IPS DF 19.7 (cell line): ENCODE measurements at regions not wholly inside any gene's neighbourhood (a gene's known extent, or its start where the extent isn't known, plus 50 kb on each side); places are given as distances from the start of the nearest gene placed in this dataset.
"Not testable (repeated sequence)": the region's sequence is repeated elsewhere in the genome, so short reads cannot be mapped to it uniquely, and the experiment has no call there.

Experiments used
- DNase-seq: peaks from one replicate; pipeline ENCODE4 v3.0.0-alpha.2; 2013; ENCODE audit warnings: low read depth, low spot score

DNA sequence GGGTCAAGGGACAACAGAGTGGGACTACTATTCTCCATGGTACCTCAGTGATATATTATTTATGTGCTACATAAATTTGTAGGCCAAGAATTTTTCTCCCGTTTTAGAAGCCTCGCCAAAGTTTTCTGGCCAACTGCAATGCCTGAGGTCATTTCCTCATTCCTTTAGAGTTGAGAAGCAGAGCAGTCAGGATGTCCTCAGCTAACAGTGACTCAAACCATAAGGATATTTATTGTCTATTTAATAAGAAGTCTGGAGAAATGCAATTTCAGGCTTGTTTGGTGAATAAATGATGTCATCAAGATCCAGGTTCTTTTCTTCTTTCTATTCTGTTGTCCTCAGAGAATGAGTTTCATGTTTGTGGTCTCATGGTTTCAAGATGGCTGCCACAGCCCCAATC lies 91.0 kb downstream of the ADCYAP1 start:
- no peak for DNase-seq

DNA sequence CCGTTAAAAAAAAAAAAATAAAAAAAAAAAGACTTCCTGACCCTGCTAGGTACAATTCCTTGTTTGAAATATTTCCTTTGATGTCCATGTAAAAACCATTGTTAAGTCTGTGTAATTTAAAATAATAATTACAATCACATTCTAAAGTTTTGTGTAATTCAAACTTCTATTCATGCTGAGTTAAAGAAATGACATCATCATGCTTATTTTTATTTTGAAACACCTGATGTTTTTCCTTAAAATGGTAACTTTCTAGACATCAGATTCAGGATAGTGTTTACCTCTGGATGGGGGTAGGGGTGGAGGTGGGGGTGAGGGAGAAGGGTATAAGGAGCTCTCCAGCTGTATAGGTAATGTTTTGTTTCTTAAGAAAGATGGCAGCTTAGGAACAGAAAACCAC lies 92.8 kb downstream of the ADCYAP1 start:
- no peak for DNase-seq

DNA sequence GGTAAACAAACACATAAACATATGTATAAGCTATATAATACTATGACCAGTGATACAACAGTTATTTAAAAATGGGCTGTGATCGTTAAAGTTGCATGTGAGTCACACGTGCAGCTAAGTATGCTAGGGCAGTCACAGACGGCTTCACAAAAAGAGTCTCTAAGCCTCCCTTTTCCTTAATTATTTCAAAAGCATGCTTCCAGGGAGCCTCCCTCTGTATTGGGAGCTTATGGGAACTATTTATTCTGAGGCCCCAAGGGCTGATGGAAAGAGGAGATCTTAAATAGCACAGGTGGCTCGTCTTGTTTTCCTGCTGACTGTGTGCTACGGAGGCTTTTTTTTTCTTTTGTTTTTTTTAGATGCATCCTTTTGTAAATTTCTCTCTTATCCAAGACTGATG lies 94.3 kb downstream of the ADCYAP1 start:
- DNase-seq: no peak

DNA sequence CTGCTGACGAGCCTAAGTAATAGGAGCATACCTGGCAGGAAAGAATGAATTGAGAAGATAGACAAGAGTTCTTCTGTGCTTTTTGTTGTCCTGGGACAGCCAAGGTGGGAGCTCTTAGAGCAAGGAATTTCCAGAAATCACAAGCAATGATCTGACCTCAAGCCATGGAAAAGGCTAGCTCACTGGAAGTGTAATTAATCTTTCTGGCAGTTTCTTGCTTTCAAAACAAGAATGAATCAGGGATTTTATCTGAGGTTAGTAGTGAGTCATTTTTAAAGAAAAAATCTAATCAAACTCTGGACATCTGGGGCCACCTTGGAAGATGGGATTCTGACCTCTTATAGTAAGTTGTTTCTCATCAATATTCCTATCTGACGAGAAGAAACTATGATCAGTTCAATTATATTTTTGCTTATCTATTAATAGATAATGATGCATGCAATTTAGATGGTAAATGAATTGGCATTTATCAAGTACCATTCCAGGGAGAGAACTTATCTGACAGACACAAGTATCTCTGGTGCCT lies 98.0 kb downstream of the ADCYAP1 start:
- no peak for DNase-seq

DNA sequence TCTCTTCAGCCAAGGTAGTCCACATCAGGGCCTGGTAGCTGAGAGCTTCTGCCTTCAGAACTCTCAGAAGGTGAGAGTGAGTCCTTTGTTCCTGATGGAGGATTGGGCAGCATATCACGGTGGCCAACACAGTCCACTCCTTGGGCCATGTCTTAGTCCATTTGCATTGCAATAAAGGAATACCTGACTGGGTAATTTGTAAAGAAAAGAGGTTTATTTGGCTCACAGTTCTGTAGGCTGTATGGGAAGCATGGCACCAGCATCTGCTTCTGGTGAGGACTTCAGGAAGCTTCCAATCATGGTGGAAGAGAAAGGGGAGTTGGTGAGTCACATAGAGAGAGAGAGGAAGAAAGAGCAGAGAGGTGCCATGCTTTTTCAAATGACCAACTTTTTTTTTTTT lies 98.8 kb downstream of the ADCYAP1 start:
- DNase-seq: no peak

DNA sequence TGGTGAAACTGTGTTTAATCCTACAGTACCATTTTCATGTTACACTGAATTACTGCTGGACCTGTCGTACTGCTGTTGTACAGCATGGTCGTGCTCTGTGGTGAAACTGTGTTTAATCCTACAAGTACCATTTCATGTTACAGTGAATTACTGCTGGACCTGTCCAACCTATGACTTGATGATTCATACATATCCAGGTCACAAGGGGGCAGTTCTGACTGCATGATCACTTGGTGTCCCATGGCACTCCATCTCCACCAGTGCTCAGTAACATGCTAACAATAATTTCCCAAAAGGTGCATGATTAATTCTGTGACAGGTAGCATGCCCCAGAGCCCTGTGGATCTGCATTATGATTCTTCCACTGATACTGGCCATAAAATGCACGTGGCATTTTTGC lies 101.6 kb downstream of the ADCYAP1 start:
- DNase-seq: no peak

DNA sequence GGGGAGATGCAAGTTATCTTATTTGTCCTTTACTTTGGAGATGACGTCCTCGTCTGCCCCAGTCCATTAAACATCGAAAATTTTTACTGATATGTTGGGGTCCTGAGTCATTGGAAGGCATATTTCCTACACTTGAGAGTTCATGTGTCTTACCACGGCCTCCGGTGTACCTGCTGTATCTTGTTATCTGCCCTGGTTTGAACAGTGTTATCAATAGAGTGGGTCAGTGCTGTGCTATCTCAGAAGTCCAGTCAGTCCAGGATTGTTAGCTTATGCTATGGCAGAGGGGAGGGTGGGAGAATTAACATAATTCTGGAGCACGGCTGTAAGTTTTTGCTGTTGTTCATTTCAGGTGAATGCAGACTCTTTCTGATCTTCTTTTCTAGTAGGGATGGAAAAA lies 102.3 kb downstream of the ADCYAP1 start:
- no peak for DNase-seq

DNA sequence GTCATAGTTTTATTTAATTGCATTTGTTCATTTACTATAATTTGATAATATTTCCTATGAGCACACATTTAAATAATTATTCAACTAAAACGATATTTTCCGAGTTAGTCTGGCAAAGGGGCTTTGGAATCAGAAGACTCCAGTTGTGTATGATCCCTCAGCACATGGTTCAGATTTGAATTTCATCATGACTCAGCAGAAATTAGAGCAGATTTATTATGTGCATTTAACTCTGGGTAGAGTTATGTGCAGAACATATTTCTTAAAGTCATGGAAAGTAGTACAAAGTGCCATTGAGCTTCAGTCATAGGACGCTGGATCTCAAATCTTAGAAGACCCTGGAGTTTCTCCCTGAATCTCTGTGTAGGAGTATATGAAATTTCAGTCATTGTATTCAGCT lies 106.7 kb downstream of the ADCYAP1 start:
- DNase-seq: no peak

DNA sequence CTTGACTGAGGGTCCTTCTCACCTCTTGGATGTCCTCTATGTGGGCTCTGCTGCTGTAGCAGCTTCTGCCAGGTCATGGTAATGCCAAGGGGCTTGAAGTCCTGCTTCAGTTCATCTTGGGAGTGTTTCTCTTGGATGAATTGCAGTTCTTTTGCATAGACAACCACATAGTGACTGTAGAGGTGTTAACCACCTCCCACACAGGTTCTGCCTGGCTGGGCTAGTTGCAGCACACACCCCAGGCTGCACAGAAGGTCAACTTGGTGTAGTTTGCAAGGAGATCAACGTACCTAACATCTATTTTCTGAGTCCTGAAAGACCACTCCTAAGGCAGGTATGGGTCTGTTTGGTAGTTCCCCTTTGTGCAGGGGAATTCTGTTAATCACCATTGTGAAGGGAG lies 108.1 kb downstream of the ADCYAP1 start:
- no peak for DNase-seq

DNA sequence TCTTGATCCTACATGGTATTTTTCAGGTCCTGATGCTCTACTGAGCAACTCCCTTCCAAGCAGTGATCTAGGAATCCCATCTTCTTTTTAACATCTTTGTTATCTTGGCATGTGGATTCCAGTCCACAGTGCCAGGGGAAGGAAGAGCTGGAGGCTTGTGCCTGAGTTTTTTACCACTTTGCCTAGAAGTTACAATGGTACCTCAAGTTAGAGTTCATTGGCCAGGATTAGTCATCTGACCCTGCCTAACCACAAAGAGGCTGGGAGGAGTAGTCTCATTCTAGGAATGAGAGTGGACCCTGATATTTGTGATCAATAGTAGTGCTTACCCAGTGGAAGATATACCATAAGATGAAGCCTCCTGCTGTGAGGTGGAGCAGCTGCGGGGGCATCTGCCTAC lies 109.3 kb downstream of the ADCYAP1 start:
- DNase-seq: no peak

DNA sequence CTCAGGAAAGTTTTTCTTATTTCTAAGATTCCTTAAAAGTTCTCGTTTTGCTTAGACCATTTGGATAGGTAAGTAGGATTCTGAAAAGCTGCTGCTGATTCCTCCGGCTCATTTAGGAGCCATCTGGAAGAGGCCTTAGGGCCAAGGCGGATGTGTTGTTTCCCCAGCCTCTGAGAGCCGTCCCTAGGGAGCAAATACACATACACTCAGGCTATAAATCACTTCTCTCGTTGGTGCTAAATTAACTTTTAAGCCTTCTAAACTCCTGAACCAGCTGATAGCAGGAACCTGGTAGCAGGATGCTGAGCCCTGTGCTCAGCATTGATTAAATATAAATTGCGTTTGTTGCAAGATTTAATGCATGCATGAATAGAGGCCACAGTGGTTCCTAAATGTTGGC lies 109.8 kb downstream of the ADCYAP1 start:
- DNase-seq: no peak

DNA sequence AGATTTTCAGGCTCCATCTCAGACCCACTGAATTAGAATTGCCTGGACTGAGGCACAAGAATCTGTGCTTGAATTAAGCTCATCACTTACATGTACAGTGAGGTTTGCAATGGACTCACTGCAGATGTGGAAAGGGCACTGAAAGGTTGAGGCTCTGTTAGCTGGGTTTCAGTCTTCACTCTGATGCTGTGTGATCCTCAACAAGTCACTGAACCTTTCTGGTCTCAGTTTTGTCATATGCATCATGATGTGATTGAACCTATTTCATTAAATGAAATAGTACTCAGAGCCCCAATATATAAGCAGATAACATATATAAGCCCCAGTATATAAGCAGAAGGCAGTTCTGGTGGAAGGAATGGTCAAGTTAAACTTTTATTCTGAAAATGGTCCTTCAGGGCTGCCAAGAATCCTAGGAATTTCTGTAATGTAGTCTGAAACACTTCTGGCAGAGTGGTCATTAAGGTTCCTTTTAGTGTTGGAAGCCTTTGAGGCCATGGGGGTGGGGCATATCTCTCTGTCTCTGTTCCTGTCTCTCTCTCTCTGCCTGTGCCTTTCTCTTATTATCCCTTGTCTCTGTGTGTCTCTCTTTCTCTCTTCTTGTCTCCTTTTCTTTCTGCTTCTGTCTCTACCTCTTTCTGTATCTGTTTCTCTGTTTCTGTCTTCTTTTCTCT lies 110.4 kb downstream of the ADCYAP1 start:
- peak; percentile 59 for DNase-seq

DNA sequence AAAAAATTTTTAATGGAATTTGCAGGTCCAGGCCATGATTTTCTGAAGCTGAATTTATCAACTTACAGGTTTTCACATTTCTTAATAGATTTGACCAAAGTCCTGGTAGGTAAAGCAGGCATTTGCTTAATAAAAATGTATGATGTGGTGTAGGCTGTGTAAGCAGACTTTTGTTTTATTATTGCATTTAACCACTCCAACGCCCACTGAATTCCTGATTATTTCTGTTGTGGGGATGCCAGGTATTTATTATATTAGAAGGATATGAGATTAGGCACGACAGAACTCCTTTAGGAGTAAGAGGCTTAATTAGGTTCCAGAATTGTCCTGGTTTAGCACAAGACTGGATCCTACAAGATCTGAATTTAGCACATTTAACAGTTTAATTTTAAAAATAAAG lies 111.1 kb downstream of the ADCYAP1 start:
- no peak for DNase-seq

DNA sequence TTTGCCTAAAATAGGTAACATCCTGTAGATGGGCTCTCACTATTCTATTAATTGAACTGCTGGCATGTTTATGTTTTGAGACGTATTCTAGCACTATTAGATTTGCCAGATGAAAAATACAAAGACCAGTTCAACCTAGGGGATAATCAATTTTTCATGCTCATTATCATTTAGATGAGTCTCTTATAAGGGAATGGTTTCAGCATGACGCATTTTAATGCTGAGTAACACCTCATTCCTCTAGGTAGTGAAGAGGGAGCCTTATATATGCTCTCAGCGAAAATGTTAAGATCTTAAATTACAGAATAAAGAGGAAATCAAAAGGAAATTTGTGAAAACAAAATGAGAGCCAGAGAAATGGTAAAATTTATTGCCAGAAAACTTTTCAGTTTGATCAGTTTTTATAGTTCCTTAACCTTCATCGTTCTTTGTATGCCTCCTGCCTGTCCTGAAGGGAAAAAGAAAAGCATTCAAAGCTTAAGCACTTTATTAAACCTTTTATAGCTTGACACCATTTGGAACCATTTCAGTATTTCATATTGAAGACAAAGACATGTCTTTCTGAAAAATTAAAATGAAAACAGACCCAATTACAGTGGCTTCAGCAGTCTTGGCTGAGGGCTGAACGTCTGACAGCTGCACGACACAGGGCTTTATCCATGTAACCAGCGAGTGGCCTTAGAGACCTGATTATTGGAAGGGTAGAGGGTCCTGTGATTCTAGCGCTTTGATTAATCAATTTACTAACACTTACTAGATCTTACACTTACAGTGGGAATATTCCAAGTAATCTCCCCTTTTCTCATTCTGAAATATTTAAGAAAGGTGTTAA lies 112.8 kb downstream of the ADCYAP1 start:
- no peak for DNase-seq

DNA sequence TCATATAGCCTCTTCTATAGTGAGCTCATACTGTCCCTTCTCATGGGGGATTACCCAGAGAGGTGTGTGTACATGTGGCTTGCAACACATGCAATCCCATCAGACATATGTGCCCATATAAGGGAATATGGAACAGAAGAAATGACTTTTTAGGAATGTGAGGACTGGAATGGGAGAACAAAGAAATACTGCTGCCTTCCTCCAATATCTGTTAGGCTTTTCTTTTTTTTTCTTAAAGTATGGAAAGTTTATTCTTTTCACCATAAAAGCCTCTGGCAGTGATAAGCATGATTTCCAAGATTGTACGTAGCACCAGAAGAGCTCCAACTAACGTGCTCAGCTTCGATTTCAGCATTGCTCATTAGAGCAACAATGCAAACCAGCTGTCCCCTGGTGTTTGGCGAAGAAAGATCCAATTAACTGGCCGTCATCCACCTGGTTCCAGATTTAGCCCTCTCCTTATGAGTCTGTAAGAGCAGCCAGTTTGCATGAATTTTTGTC lies 113.6 kb downstream of the ADCYAP1 start:
- no peak for DNase-seq

DNA sequence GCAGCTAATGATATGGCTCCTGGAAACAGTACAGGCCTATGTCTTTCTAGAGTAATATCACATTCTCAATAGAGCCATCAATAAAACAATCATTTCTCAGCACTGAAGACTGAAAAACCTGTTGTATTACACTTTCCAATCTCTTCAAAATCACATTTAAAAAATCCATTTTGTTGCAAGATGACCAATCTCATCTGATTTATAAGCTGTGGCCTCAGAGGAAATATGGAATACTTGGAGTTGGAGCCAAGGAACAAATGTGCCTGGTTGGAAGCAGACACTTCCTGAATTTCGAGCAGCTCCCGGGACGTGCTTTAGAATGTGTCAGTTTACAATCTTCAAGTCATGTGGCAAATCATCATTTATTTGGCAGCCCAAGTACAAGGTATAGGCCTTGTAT lies 114.5 kb downstream of the ADCYAP1 start:
- no peak for DNase-seq

DNA sequence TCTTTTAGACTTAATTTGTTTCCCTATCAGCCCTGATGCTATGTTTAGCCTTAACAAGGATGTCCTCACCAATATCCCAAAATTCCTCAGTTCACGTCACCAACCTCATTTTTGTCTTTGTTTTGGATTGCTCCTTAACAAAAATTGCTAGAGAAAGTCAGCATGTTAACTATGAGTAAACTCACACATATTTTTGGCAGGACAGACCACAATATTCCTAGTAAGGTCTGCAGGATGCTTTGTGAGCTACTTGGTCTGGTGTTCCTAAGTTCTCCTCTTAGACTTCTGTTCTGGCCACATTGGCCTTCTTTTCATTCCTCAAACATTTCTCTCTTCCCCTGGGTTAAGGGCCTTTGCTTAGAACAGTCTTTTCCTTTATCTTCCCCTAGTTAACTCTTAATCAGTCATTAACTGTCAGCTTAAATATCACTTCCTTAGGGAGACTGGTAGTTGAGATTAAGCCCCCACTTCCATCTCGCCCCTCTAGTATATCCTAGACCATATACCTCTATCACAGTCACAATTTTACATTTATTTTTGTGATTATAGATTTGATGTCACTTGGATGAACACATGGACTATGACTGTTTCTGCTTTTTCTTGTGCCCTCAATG lies 116.2 kb downstream of the ADCYAP1 start:
- DNase-seq: no peak

DNA sequence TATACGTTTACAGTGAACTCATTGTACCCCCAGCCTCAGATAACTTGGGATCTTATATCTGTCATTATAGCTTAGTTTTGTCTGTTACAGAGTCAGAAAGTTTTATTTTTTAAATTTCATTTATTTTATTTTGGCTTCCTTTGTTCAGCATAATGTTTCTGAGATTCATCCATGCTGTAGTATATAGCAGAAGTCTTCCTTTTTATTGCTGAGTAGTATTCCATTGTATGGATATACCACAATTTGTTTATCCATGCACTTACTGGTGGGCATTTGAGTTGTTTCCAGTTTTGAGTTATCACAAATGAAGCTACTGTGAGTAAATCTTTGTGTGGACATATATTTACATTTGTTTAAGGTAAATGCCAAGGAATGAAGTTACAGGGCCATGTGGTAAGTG lies 122.3 kb downstream of the ADCYAP1 start:
- no peak for DNase-seq

DNA sequence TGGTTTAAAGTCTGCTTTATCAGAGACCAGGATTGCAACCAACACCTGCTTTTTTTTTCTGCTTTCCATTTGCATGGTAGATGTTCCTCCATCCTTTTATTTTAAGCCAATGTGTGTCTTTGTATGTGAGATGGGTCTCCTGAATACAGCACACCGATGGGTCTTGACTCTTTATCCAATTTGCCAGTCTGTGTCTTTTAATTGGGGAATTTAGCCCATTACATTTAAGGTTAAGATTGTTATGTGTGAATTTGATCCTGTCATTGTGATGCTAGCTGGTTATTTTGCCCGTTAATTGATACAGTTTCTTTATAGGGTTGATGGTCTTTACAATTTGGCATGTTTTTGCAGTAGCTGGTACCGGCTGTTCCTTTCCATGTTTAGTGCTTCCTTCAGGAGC lies 128.4 kb downstream of the ADCYAP1 start:
- not testable (repeated sequence) for DNase-seq

DNA sequence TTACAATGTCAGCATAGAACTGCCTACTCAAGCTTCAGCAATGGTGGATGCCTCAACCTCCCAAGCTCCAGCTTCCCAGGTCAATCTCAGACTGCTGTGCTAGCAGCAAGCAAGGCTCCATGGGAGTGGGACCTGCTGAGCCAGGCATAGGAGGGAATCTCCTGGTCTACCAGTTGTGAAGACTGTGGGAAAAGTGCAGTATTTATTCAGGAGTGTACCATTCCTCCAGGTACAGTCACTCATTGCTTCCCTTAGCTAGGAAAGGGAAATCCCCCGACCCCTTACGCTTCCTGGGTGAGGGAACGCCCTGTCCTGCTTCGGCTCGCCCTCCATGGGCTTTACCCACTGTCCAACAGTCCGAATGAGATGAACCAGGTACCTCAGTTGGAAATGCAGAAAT lies 130.3 kb downstream of the ADCYAP1 start:
- no peak for DNase-seq

DNA sequence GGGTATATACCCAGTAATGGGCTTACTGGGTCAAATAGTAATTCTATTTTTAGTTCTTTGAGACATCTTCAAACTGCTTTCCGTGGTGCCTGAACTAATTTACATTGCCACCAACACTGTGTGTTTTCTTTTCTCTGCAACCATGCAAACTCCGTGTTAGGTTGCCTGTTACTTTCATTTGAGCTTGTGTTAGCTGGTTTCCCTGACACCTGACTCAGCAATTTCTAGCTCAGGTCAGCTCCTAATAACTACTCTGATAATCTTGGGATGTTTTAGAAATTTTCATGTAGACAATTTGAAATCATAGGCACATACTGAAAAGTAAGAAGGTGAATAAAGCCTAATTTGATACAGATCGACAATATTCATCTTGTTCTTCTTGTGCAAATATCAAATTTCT lies 132.3 kb downstream of the ADCYAP1 start:
- no peak for DNase-seq

DNA sequence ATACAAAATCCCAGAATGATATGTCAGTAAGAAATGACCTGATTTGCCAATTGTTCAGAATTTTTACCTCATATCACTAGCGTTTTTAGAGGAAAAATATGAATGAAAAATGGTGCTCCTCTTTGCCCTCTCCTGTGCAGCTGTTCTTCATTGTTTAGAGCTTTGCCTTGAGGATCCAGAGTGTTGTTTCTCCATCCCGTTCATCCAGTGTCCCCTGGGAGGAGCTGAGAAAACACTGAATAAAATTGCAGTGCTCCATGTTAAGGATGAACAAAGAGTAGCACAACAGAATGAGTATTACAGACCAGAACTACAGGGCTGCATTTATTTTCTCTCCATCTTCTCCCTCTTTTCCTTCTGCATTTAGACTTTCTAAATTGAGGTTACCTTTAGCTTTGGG lies 133.1 kb downstream of the ADCYAP1 start:
- no peak for DNase-seq

DNA sequence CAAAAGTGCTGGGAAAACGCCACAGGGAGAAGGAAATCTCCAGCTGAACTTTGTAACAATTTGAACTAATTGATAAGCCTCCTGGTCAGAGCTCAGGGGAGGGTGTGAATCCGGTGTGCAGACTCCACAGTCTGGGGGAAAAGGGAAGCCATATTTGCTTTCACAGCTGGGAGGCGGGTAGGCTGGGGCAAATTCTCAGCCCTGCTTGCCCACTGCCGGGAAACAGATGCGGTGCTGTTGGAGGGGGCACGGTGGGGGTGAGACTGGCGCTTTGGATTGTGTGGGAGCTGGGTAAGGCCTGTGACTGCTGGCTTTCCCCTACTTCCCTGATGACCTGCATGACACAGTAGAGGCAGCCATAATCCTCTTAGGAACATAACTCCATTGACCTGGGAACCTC lies 134.8 kb downstream of the ADCYAP1 start:
- no peak for DNase-seq
